ENCODE measurements at regions not wholly inside any gene's neighbourhood (a gene's known extent, or its start where the extent isn't known, plus 50 kb on each side); places are given as distances from the start of the nearest gene placed in this dataset.

GRCh38 chr21:22804151-22804550 lies 1805.9 kb downstream of the NCAM2 start:
- Histone ChIP-seq H2AFZ (ENCODE audit: insufficient read depth, low read depth, low read length, poor library complexity, severe bottlenecking) (no peak overlapping the region), H3K27ac (ENCODE audit: low read depth in 1 of 2, low read length in 2 of 2) (no peak overlapping the region), H3K79me2 (ENCODE audit: insufficient read depth, low read length) (no peaks in the 10 kb centered on the region), H3K9me3 (replicated peaks in 1 of 2; ENCODE audit: control insufficient read depth in 1 of 2, insufficient read depth in 1 of 2, low read length in 2 of 2) (no peaks in the 10 kb centered on the region), H3K4me2 (replicated peaks; ENCODE audit: extremely low read depth, low read length, poor library complexity, severe bottlenecking) (no peak overlapping the region), H3K27me3 (ENCODE audit: control insufficient read depth in 2 of 2, insufficient read depth in 2 of 2, low read length in 2 of 2) (no peaks in the 10 kb centered on the region), H3K36me3 (replicated peaks in 1 of 2; ENCODE audit: control insufficient read depth in 1 of 2, insufficient read depth in 2 of 2, low read length in 2 of 2) (no peaks in the 10 kb centered on the region), H3K4me3 (replicated peaks in 1 of 3; ENCODE audit: low read depth in 2 of 3, low read length in 3 of 3) (no peak overlapping the region), H3K9ac (ENCODE audit: insufficient read depth, low read length, poor library complexity, severe bottlenecking) (no peak overlapping the region), H4K20me1 (ENCODE audit: insufficient read depth, low read length) (no peaks in the 10 kb centered on the region), H3K4me1 (ENCODE audit: control insufficient read depth in 1 of 2, insufficient read depth in 2 of 2, low read length in 2 of 2) (no peaks in the 10 kb centered on the region)
- 100% methylated on average over 1 of the region's 3 CpGs for WGBS (ENCODE audit: insufficient coverage)
- TF ChIP-seq, protein P1, sequence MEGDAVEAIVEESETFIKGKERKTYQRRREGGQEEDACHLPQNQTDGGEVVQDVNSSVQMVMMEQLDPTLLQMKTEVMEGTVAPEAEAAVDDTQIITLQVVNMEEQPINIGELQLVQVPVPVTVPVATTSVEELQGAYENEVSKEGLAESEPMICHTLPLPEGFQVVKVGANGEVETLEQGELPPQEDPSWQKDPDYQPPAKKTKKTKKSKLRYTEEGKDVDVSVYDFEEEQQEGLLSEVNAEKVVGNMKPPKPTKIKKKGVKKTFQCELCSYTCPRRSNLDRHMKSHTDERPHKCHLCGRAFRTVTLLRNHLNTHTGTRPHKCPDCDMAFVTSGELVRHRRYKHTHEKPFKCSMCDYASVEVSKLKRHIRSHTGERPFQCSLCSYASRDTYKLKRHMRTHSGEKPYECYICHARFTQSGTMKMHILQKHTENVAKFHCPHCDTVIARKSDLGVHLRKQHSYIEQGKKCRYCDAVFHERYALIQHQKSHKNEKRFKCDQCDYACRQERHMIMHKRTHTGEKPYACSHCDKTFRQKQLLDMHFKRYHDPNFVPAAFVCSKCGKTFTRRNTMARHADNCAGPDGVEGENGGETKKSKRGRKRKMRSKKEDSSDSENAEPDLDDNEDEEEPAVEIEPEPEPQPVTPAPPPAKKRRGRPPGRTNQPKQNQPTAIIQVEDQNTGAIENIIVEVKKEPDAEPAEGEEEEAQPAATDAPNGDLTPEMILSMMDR (IDR thresholded peaks at IDR 0.05): no peak
- Mint-ChIP-seq H3K4me3 (no peak overlapping the region), H3K27ac (no peak overlapping the region), H3K4me1 (no peaks in the 10 kb centered on the region), H3K27me3 (ENCODE audit: low read depth in 3 of 3) (no peaks in the 10 kb centered on the region), H3K36me3 (no peaks in the 10 kb centered on the region), H3K9me3 (peaks cover 0 to 7% (median 2%) of the 10 kb centered on the region in 7 donors)
- intact Hi-C loops (cut with micrococcal nuclease): no loop called here
- DNase-seq: no peak

DNA sequence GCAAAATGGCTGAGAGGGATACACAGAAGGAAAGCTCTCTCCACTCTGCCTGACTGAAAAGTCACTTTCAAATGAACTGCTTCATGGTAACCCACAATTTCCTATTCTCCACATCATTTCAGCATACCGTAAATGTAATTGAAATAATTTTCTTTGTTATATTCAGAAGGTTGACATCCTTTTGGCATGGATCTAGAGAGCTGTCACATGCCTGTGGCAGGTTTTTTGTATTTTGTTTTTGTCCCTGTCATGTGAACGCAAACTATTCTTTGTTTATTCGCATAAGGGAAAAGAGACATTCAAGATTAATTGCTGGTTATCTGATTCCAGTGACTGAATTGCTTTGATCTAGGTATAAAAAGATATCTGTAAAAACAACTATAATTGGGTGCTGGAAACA lies 1808.1 kb downstream of the NCAM2 start:
- Histone ChIP-seq H4K20me1 (ENCODE audit: insufficient read depth, low read length) (no peaks in the 10 kb centered on the region), H2AFZ (ENCODE audit: insufficient read depth, low read depth, low read length, poor library complexity, severe bottlenecking) (no peak overlapping the region), H3K27ac (ENCODE audit: low read depth in 1 of 2, low read length in 2 of 2) (no peak overlapping the region), H3K9me3 (replicated peaks in 1 of 2; ENCODE audit: control insufficient read depth in 1 of 2, insufficient read depth in 1 of 2, low read length in 2 of 2) (no peaks in the 10 kb centered on the region), H3K9ac (ENCODE audit: insufficient read depth, low read length, poor library complexity, severe bottlenecking) (no peak overlapping the region), H3K36me3 (replicated peaks in 1 of 2; ENCODE audit: control insufficient read depth in 1 of 2, insufficient read depth in 2 of 2, low read length in 2 of 2) (no peaks in the 10 kb centered on the region), H3K4me3 (replicated peaks in 1 of 3; ENCODE audit: low read depth in 2 of 3, low read length in 3 of 3) (no peak overlapping the region), H3K27me3 (ENCODE audit: control insufficient read depth in 2 of 2, insufficient read depth in 2 of 2, low read length in 2 of 2) (no peaks in the 10 kb centered on the region), H3K79me2 (ENCODE audit: insufficient read depth, low read length) (no peaks in the 10 kb centered on the region), H3K4me1 (ENCODE audit: control insufficient read depth in 1 of 2, insufficient read depth in 2 of 2, low read length in 2 of 2) (no peaks in the 10 kb centered on the region), H3K4me2 (replicated peaks; ENCODE audit: extremely low read depth, low read length, poor library complexity, severe bottlenecking) (no peak overlapping the region)
- Mint-ChIP-seq H3K4me1 (no peaks in the 10 kb centered on the region), H3K27me3 (ENCODE audit: low read depth in 3 of 3) (no peaks in the 10 kb centered on the region), H3K9me3 (peaks cover 1 to 9% (median 4%) of the 10 kb centered on the region in 7 donors), H3K4me3 (no peak overlapping the region), H3K36me3 (no peaks in the 10 kb centered on the region), H3K27ac (no peak overlapping the region)
- DNase-seq: no peak
- intact Hi-C loops (cut with micrococcal nuclease): no loop called here
- WGBS (ENCODE audit: insufficient coverage): no CpG with 5 or more reads among the region's 3 CpGs
- TF ChIP-seq, protein P1 (IDR thresholded peaks at IDR 0.05): no peak
